Hepatocyte (in vitro differentiated cells): ENCODE measurements at regions not wholly inside any gene's neighbourhood (a gene's known extent, or its start where the extent isn't known, plus 50 kb on each side); places are given as distances from the start of the nearest gene placed in this dataset.

ENCODE experiments used
- DNase-seq: peaks from one replicate; pipeline ENCODE4 v3.0.0-alpha.2; 2016; ENCODE audit warnings: low spot score
- H2AFZ ChIP-seq: fragments of 200-600 bp; sonication (generic); 2 replicates; pipeline ENCODE4 v1.6.0; 2016; ENCODE audit warnings: antibody characterized with exemption, mild to moderate bottlenecking
- H3K27ac ChIP-seq: fragments of 200-600 bp; sonication (generic); 2 replicates; pipeline ENCODE4 v1.5.1; 2016; ENCODE audit warnings: mild to moderate bottlenecking
- H3K27me3 ChIP-seq: fragments of 200-600 bp; sonication (generic); 2 replicates; pipeline ENCODE4 v1.6.1; 2016
- H3K36me3 ChIP-seq: fragments of 200-600 bp; sonication (generic); replicated peaks from 2 replicates; pipeline ENCODE4 v1.5.1; 2016; ENCODE audit warnings: low read depth; ENCODE audit not compliant: insufficient read depth
- H3K4me1 ChIP-seq: fragments of 200-600 bp; sonication (generic); 2 replicates; pipeline ENCODE4 v1.5.1; 2016; ENCODE audit warnings: mild to moderate bottlenecking, moderate library complexity; ENCODE audit not compliant: insufficient read depth
- H3K4me2 ChIP-seq: fragments of 200-600 bp; sonication (generic); 2 replicates; pipeline ENCODE4 v1.6.0; 2016
- H3K4me3 ChIP-seq: fragments of 200-600 bp; sonication (generic); 2 replicates; pipeline ENCODE4 v1.5.1; 2016; ENCODE audit warnings: mild to moderate bottlenecking
- H3K79me2 ChIP-seq: fragments of 200-600 bp; sonication (generic); 2 replicates; pipeline ENCODE4 v1.6.0; 2017; ENCODE audit warnings: mild to moderate bottlenecking
- H3K9me2 ChIP-seq: fragments of 200-600 bp; sonication (generic); replicated peaks from 2 replicates; pipeline ENCODE4 v1.6.0; 2017; ENCODE audit warnings: mild to moderate bottlenecking; ENCODE audit not compliant: insufficient read depth
- H3K9me3 ChIP-seq: fragments of 200-600 bp; sonication (generic); 2 replicates; pipeline ENCODE4 v1.5.1; 2016; ENCODE audit warnings: low read depth, mild to moderate bottlenecking
- H4K20me1 ChIP-seq: fragments of 200-600 bp; sonication (generic); 2 replicates; pipeline ENCODE4 v1.6.0; 2016; ENCODE audit warnings: mild to moderate bottlenecking; ENCODE audit not compliant: insufficient read depth, poor library complexity, severe bottlenecking
- EZH2 ChIP-seq: fragments of 200-600 bp; sonication (generic); IDR thresholded peaks from 2 replicates; pipeline ENCODE4 v1.6.1; 2016; ENCODE audit warnings: antibody characterized with exemption, mild to moderate bottlenecking, borderline replicate concordance
- EZH2phosphoT487 ChIP-seq: fragments of 200-600 bp; sonication (generic); IDR thresholded peaks from one replicate; pipeline ENCODE4 v1.6.1; 2018; ENCODE audit warnings: antibody characterized with exemption, mild to moderate bottlenecking, low read depth, moderate library complexity; ENCODE audit not compliant: unreplicated experiment, severe bottlenecking
- WGBS: methylation state at CpG from one replicate; pipeline ENCODE4 v1.1.6; 2016; ENCODE audit warnings: low lambda C conversion rate; ENCODE audit errors: missing lambda C conversion rate; 5-methylcytosine and 5-hydroxymethylcytosine counted together
- TF ChIP-seq, protein P1 (sequence below): fragments of 200-600 bp; sonication (generic); IDR thresholded peaks from 2 replicates; pipeline ENCODE4 v1.5.1; 2016; ENCODE audit warnings: antibody characterized with exemption, mild to moderate bottlenecking; ENCODE audit not compliant: poor library complexity

DNA sequence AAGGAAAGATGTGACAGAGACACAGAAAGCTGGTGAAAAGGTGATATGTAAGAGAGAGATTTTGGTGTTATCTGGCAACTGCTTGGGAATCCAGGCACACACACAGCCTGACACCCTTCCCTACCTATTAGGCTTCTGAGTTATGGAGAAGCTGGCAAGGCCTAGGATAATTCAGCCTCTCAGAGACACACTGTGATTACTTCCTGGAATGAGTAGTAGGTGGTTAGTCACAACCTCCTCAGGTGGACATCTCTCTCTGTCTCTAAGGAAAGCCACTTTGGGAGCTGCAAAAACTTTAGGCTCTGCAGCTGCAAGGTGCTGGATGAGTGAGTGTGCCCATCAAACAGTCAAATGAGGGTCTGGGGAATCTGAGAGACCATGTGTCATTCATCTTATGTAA, 201.9 kb downstream of the PDCD6IP start:
- H3K9me3 ChIP-seq: no peaks in the 10 kb centered on the region
- DNase-seq: no peak

DNA sequence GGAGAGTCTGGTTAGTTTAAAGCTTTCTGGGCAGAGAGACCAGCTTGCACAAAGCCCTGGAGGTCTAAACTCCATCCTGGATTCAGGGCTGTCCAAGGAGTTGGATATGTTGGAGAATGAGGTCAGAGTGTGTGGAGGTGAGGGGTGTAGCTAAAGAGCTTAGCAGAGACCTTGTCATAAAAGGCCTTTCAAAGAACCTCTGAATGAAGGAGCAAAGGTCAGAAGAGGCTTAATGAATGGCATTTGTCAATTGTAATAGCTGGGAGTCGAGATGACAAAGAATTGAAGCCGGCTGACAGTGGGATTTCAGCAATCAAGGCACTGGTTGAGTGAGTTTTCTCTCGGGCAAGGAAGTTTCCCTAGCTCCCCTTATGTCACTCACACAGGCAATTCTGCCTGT, 202.6 kb downstream of the PDCD6IP start:
- H3K79me2 ChIP-seq: no peaks in the 10 kb centered on the region
- peak overlapping the region; percentile 64 for H3K27ac ChIP-seq
- peak; percentile 37 for DNase-seq
- TF ChIP-seq EZH2phosphoT487 (no peak), EZH2 (no peak)
- TF ChIP-seq, protein P1, sequence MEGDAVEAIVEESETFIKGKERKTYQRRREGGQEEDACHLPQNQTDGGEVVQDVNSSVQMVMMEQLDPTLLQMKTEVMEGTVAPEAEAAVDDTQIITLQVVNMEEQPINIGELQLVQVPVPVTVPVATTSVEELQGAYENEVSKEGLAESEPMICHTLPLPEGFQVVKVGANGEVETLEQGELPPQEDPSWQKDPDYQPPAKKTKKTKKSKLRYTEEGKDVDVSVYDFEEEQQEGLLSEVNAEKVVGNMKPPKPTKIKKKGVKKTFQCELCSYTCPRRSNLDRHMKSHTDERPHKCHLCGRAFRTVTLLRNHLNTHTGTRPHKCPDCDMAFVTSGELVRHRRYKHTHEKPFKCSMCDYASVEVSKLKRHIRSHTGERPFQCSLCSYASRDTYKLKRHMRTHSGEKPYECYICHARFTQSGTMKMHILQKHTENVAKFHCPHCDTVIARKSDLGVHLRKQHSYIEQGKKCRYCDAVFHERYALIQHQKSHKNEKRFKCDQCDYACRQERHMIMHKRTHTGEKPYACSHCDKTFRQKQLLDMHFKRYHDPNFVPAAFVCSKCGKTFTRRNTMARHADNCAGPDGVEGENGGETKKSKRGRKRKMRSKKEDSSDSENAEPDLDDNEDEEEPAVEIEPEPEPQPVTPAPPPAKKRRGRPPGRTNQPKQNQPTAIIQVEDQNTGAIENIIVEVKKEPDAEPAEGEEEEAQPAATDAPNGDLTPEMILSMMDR: no peak
- WGBS: 39% methylated on average over 3 of the region's 3 CpGs
- H3K4me3 ChIP-seq: no peak overlapping the region
- H3K4me2 ChIP-seq: no peak overlapping the region
- H4K20me1 ChIP-seq: no peaks in the 10 kb centered on the region
- H3K27me3 ChIP-seq: no peaks in the 10 kb centered on the region
- H3K36me3 ChIP-seq: no peaks in the 10 kb centered on the region
- H3K9me2 ChIP-seq: no peaks in the 10 kb centered on the region
- no peaks in the 10 kb centered on the region for H3K9me3 ChIP-seq
- peaks cover 5% of the 10 kb centered on the region for H3K4me1 ChIP-seq
- no peak overlapping the region for H2AFZ ChIP-seq

More for the DNA sequence above, 201.9 kb downstream of the PDCD6IP start:
- no peak overlapping the region for H3K4me3 ChIP-seq
- TF ChIP-seq, protein P1: no peak
- TF ChIP-seq EZH2phosphoT487 (no peak), EZH2 (no peak)
- H3K4me2 ChIP-seq: no peak overlapping the region
- no peak overlapping the region for H2AFZ ChIP-seq
- peak overlapping the region; percentile 59 for H3K27ac ChIP-seq
- peaks cover 5% of the 10 kb centered on the region for H3K4me1 ChIP-seq
- H3K36me3 ChIP-seq: no peaks in the 10 kb centered on the region
- H3K9me2 ChIP-seq: no peaks in the 10 kb centered on the region
- no peaks in the 10 kb centered on the region for H3K27me3 ChIP-seq
- H4K20me1 ChIP-seq: no peaks in the 10 kb centered on the region
- no peaks in the 10 kb centered on the region for H3K79me2 ChIP-seq

DNA sequence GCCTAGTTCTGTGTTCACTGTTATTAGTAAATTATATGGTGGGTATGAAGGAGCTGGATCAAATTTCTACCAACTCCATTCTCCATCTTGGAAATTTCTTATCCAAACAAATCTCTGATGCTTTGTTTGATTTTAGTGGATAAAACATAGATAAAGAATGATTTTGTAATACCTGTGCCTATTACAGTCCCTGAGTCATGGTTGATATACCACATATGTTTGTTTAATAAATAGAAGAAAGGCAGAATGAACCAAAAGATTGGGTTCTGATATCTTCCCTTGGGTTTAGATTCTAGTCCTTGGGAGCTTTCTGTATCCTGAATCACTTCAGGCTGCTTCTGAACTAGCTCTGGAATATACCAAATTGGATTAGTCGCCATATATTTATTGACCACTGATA, 203.6 kb downstream of the PDCD6IP start:
- DNase-seq: no peak
- WGBS: 100% methylated on average over 1 of the region's 1 CpG
- Histone ChIP-seq H3K4me3 (no peak overlapping the region), H3K9me2 (no peaks in the 10 kb centered on the region), H2AFZ (no peak overlapping the region), H4K20me1 (no peaks in the 10 kb centered on the region), H3K4me2 (no peak overlapping the region), H3K79me2 (no peaks in the 10 kb centered on the region), H3K4me1 (peaks cover 5% of the 10 kb centered on the region), H3K27me3 (no peaks in the 10 kb centered on the region), H3K27ac (peak overlapping the region; percentile 64), H3K36me3 (no peaks in the 10 kb centered on the region), H3K9me3 (no peaks in the 10 kb centered on the region)
- TF ChIP-seq, protein P1: no peak
- TF ChIP-seq EZH2 (no peak), EZH2phosphoT487 (no peak)

DNA sequence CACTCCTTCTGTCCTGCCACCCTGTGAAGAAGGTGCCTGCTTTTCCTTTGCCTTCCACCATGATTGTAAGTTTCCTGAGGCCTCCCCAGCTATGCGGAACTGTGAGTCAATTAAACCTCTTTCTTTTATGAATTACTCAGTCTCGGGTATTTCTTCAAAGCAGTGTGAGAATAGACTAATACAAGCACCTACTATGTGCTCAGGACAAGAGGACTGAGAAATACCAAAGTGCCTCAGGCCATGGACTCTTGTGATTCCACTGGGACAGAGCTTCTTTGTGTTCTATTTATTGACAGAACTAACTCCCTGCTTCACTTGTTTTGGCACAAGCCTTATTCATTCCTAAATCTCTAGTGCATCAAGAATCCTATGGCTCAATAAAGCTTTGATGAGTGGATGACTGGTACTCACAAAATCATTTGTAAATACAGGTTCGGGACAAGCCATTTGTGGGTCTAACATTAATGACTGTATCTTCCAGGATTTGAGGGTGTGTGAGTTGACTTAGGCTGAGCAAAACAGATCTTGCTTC, 204.2 kb downstream of the PDCD6IP start:
- Histone ChIP-seq H3K4me2 (no peak overlapping the region), H3K27me3 (no peaks in the 10 kb centered on the region), H2AFZ (no peak overlapping the region), H4K20me1 (no peaks in the 10 kb centered on the region), H3K9me2 (no peaks in the 10 kb centered on the region), H3K36me3 (no peaks in the 10 kb centered on the region), H3K79me2 (no peaks in the 10 kb centered on the region), H3K27ac (no peak overlapping the region), H3K4me1 (peaks cover 5% of the 10 kb centered on the region), H3K9me3 (no peaks in the 10 kb centered on the region), H3K4me3 (no peak overlapping the region)
- DNase-seq: no peak
- TF ChIP-seq, protein P1: no peak
- TF ChIP-seq EZH2 (no peak), EZH2phosphoT487 (no peak)
- WGBS: 66% methylated on average over 3 of the region's 3 CpGs
